Activated CD4-positive, alpha-beta T cell treated with anti-CD3 and anti-CD28 coated beads, Interleukin-2, Interleukin-4, amounts not matched to agents 100 ng/mL and 50 ng/mL, durations not matched to agents 16 hours and 8 hours (primary cell): ENCODE measurements at regions not wholly inside any gene's neighbourhood (a gene's known extent, or its start where the extent isn't known, plus 50 kb on each side); places are given as distances from the start of the nearest gene placed in this dataset.

Experiments used
- DNase-seq: peaks from one replicate; pipeline ENCODE4 v3.0.0-alpha.2; 2020; ENCODE audit warnings: low spot score

DNA sequence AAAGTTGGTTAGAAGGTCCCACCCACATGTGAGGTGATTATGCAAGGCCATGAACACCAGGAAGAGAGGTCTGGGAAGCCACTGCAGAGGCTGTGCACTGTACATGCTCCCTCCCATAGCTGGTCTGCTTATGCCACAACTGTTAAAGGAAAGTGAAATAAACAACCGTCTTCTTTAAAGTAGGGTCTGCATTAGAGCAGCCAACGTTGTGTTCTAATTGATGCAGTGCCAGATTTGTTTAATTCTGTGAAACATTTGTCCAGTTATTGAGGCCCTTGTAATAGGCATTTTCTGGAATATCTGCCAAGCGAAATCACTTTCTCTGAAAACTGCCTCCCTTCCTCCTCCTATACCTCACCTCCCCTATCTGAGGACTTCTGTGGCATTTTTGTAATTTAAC is 224.0 kb upstream of the LNX1 start:
- no peak for DNase-seq

DNA sequence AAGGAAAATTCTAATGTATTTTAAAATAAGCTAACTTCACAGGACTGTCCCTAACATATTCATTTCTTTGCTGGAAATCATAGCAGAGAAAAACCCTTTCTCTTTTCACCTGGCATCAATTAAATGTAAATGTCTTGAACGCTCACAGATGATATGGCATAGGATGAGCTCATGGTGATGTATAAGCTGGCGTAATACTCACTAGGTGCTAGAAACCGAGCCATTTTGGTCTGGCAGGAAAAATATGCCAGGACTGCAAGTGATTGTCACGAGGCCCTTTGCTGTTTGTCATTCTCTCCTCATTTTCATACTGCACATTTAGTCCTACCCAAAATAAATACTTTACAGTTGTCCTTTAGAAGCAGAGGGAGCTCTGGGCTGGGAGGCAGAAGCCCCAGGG is 222.7 kb upstream of the LNX1 start:
- DNase-seq, result no peak

DNA sequence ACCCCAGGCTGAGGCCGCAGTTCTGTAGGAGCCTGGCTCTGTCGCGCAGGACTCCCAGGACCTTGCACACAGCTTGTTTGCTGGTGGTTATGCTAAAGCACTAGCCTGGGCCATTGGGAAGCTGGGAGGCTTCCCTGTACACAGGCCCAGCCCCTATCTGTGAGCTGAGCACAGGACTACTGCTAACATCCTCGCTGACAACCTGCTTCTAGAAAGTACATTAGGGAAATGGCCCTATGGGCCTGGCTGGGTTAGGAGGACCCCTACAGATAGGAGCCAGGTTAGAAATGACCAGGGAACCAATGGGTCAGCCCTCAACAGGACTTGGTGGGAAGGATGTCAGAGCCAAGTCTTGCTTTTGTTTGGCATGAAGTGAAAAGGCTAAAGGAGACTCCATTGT is 219.4 kb upstream of the LNX1 start:
- no peak for DNase-seq

DNA sequence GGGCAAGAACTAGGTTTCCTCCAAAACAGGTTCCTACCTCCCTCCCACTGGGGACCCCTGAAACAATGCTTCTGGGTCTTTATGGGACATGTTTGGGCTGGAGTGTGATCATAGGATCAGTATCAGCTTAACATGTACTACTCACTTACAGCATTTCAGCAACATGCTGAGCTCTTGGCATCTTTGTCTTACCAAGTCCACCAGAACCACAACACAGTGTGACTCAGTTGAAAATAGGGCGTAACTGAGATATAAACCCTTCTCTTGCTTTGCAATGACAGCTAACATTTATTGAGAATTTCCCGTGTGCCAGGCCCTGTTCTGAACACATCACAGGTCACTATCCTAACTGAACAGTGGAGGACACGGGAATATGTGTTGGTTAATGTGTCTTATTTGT is 218.5 kb upstream of the LNX1 start:
- no peak for DNase-seq

DNA sequence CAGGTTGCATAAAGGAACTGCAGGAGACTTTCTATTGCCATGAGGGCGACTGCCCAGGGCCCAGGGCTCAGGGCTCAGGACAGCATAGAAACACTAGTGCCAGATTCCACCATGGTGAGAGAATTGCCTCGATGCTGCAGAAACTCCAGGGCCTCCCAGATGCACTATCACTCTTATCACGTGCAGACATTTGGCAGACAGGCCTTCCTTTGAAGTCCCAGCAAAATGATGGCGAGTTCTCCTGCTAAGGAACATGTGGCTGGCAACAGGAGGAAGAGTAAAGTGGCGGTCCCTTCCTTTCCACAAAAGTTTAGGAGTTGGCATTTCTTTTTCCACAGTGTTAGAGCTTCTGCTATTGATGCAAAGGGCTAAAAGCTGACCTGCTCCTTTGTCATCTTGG is 214.0 kb upstream of the LNX1 start:
- no peak for DNase-seq

DNA sequence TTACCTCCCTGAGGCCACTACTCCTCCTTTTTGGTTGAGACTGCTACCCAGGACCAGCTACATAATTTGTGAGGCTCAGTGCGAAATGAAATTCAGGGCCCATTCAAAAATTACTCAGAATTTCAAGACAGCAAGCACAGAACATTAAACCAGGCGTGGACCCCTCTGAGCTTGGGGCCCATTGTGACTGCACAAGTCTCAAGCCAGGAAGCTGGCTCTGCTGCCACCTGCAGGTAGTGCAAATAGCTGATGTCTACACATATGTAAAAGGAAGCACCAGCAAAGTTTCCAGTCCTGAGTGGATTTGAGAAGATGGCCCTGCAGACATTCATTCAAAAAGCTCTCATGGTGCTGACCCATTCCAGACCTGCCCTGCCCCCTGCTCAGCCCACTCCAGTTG is 213.4 kb upstream of the LNX1 start:
- DNase-seq, result peak; percentile 22

DNA sequence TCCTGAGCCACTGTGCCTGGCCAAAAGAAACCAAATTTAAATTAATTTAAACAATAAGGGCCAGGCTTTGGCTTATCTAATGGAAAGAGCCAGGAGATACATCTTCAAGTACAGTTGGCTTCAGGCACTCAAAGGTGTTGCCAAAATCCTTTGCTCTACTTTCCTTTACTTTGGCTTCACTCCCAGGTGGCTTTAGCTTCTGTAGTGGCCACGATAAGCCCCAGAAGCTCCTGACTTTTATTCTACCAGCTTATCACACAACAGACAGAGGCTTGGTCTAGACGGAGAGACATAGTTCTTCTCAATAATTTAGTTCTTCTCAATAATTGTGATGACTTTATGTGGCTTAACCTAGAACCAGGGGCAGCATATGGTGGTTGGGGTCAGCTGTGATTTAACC is 211.2 kb upstream of the LNX1 start:
- DNase-seq, result no peak

DNA sequence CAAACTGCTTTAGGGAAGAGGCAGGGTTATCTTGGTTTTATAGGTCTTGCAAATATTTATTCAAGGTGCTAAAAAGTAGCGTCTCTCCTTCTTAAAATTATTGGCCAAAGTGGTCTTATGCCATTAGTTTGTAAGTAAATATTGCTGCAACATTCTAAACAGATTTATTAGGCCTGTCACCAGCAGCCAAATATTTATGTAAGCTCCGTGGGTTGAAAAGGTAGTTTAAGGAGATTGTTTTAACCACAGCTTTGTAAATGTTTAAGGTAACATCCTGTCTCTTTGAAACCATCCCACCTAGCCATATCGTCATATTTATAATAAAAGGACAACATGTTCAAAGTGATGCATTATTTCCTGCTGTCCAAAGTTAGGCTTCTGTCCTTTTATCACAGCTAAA is 210.1 kb upstream of the LNX1 start:
- DNase-seq, result no peak

DNA sequence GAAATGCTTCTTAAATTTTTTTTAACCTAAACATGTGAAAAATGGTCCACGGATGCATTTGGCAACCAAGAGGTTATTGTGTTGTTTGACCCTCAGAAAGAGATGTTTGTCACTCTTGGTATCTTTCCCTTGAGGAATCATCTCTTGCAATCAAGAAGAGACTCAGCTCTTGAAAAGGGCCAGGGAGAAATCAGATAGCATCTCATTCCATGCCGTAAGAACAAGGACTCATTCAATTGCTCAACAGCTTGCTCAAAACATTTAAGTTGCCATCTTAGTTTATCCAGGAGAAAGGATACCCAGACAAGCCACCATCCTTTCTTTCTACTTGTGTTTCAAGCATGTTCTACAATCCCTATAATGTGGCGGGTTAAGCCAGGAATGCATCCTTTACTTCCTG is 209.5 kb upstream of the LNX1 start:
- DNase-seq, result no peak

DNA sequence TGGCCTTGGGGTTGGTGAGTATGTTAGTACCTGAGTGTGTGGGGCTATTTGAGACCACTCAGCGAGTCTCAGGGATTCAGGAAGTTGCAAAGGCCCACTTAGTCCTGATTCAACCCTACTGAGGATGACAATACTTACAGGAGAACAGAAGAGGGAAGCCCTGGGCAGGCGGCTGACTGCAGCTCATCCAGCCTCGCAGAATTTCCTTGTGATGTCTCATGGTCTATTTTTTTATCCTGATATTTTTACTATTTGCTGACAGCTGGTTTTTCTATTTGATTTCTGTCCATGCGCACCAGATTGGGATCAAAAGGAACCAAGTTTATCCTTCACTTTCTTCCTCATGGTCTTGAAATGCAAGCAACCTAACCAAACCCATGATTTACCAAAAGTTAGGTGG is 201.8 kb upstream of the LNX1 start:
- DNase-seq, result no peak

DNA sequence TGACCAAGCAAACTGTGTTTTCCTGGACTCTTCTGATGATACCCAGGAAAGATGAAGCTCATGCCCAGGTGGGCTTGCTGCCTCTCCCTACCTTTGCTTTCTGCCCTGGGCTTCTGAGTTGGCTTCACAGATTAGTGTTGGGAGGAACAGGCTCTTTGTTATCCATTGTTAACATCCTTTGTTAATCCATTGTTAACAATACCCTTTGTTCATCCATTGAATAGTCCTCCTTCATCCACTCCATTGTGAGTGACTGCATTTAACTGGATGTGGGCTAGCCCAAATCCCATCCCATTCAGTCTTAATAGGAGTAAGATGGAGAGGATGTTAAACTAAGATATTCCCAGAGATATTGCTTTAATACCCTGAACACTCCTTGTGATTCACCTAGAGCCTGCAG is 199.0 kb upstream of the LNX1 start:
- DNase-seq, result no peak

DNA sequence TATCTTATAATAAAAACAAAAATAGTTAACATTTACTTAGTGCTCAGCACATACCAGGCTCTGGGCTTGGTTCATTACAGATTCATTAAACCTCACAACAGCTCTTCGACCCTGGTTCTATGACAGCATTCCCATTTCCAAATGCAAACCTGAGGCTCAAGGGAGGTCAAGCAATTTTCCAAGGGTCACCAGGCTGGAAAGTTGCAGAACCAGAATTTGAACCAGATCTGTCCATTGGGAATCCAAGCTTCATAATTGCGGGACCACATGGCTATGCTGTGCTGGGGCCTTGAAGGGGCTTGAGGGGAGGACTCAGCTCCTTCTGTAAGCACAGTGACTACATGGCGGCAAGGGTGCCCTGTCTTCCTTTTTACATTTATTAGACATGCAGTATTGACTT is 197.3 kb upstream of the LNX1 start:
- no peak for DNase-seq

DNA sequence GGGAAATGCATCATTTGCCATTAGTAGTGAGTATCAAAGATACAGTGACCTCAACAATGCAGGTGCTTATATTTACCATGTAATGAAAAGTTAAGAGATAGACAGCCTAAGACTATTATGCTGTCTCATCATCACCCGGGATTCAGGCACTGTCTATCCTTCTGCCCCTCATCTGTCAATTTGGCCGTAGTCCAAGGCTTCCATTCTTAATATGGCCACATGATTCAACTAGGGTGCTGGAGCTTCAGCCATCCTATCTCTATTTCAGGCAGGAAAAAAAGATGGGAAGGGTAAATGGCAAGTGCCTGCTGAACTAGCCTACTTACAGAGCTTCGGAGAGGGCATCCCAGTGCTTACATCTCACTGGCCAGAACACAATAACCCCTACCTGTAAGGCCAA is 196.7 kb upstream of the LNX1 start:
- DNase-seq, result no peak

DNA sequence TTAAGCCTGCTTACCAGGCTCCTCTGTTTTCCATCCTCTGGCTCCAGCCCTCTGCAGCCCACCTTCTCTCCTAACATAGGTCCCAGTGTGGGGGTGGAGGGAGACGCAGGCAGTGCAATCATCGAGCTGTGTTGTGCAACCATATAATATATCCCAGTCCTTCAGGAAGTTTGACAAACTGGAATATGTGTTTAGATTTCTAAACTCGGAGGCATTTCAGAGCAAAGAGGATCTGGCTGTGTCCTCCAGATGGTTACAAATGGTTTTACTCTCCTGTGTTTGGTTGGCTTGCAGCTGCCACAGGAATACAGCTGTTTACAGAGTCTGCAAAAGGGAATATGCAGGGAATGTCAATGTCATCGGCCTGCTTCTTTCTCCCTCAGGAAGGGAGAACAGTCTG is 195.3 kb upstream of the LNX1 start:
- DNase-seq, result no peak

DNA sequence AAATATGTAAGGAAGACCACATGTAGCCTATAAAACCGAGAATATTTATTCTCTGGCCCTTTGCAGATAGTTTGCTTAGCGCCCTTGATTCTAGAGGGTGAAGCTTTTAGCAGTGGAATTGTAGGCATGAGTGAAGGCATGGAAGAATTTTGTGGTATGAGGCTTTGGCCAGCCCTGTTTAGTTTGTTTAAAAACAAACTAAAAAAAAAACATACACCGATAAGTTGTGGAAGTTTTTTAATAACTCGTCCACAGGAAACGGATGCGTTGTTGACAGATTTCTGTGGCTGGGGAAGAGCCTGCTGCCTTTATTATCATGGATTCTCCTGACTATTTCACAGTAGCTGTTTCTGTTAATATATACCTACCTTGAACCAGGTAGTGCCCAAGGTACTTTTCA is 194.7 kb upstream of the LNX1 start:
- no peak for DNase-seq

DNA sequence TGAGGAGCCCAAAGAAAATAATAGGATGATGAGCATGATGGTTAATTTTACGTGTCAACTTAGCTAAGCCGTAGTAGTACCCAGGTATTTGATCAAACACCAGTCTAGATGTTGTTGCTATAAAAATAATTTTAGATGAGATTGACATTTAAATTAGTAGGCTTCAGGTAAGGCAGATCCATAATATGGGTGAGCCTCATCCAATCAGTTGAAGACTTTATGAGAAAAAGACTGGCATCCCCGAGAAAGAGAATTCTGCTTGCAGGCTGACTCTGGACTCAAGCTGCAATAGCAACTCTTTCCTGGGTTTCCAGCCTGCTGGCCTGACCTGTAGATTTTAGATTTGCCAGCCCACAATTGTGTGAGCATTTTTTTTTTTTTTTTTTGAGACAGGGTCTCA is 192.8 kb upstream of the LNX1 start:
- no peak for DNase-seq

DNA sequence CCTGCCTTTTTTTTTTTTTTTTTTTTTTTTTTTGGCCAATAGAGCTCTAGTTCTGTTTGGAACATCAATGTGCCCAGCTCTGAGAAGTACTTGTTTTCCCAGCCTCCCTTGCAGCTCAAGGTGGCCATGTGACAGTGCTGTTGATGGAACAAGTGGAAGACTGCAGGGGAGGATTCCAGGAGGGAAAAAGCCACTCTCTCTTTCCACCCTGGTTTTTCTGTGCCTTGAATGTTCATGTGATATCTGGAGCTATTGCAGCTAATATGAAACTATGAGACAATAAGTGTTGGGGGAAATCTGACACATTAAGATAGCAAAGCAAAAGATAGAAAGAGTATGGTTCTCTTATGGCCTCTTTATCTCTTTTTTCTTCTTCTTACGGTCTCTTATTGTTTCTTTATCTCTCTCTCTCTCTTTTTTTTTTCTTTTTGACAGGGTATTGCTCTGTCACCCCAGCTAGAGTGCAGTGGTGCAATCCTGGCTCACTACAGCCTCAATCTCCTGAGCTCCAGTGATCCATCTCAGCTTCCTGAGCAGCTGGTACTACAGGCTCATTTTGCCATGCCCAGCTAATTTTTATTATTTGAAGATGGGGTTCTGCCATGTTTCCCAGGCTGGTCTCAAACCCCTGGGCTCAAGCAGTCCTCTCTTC is 192.0 kb upstream of the LNX1 start:
- DNase-seq, result no peak

DNA sequence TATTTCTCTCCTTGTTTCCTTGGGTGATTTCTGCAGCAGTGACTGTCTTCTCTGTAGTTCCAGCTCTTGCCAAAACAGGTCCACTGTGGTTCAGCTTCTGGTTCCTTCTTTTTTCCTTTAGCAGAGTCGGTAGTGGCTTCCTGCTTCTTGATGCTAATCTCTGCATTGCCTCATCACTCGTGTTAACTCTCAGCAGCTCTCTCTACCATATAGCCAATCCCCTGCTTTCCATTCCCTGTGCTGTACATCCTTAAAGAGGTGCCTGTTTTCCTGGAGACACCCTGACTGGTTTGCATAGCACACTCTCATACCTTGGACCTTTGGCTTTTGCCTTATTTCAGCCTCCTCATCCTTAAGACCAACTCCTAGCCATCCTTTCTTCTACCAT is 191.2 kb upstream of the LNX1 start:
- DNase-seq, result no peak

DNA sequence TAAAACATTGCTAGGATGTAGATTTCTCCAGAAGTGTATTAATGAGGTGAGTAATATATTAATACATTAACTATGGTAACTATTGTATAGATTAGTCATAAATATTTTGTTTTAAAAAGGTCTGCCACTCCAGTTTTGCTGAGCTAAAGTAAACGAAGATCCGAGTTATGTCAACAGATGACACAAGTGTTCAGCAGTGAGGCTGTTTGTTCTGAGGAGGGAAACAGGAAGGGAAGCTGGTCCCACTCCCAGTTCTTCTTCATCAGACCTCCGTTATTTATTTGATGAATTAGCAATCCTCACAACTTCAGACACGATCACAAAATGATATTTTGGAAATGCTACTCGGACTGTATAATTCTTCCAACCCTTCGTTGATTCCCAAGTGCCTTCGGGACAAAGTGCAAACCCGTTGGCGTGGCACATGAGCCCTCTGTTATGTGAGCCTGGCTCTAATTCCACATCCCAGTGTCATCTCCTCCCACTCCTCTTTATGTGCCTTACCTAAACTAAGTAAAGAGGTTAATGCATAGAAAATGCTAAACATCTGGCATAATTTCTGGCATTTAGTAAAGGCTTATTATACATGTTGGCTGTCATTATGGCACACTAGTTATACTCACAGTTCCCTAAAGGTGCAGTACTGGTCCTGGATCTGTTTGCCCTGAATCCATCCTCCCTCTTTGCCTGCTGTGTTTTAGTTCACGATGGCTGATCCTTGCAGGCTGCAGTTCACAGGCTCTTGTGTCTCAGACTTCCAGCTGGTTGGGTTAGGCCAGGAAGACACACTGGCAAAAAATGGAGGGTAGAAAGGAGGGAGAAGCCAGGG is 190.6 kb upstream of the LNX1 start:
- DNase-seq, result no peak

DNA sequence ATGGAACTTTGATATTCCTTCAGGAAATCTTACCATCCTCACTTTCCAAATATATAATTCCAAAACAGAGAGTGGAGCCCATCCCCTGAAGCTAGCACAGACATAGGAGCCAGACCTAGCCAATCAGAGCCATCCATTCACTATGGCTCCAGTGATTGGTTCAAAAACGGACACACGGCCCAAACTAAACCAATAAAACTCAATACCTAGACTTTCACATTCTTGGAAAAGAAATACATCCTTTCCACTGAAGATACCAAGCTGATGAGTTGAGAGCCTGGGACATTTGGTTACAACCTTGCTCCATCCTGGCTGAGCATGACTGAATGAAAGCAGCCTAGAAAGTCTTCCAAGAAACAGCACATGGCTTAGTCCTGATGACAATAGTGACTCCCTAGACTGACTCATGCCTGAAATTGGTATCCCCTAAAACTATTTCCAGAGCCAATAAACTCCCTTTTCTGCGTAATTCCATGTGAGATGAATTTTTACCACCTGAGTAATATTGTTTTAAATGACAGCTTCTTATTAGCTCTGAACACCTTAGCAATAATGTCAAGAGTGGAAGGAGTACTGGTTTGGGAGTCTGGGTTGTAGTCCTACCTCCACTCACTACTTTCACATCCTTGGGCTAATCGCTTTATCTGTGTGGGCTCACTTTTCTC is 189.6 kb upstream of the LNX1 start:
- DNase-seq, result no peak

DNA sequence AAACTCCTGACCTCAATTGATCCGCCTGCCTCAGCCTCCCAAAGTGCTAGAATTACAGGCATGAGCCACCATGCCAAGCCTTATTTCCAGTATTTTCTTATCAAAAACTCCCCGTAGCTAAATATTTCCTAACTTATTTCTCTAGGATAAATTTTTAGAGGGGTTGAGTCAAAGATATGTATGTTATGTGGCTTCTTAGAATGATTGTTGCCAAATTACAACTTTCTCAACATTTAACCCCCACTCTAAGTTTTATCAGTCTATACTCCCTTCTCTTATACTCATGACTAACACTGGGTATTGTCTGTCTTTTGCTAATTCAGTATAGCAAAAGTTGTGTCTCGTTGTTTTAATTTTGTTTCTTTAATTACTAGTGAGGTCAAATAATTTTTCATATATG is 187.7 kb upstream of the LNX1 start:
- no peak for DNase-seq

DNA sequence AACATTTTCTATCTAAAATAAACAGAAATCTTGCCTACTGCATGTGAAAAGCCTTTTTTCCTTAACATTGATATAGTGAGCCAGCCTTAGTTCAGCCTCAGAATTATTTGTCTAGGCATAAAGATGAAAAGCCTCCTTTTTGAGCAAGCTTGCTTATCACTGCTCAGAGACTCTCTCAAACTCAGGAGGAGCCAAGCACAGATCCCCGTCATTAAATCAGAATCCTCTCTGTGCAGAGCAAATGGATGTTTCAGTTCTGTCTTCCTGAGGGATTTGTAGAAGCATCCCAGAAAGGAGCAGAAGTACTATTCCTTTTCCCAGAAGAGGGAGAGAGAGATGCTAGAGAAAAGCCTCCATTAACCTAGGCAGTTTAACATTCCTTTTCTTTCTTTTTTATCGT is 186.9 kb upstream of the LNX1 start:
- no peak for DNase-seq

DNA sequence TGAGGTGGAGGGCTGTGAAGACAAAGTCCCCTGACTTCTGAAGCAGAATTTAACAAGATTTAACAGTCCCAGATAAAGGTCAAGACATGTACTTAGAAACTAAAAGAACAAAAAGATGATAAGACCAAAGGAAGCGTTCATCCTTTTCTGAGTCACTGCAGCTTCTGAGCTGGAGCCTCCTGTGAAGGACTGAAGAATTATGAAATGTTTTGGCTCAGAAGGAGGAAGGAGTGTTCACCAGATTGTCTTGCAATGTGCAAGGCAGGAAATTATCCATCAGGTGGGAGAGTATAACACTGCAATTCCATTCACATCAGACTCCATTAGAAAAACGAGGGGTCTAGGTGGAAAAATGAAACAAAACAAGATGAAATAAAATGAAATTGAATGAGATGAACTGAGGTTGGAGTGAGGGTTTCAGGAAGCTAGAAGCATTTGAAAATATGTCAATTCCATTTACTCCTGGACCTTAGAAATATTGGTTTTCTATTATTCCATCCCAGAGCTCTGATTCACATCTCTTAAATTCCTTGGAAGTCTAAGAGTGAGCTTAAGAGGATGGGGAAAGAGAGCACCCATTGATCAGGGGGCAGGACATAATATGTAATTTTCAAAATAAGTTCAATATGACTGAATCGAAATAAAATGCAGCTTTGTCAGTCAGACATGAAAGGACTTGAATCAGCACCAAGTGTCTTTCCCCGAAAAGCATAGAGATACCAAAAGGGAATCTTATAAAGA is 186.1 kb upstream of the LNX1 start:
- no peak for DNase-seq
